Muscle layer of duodenum (tissue), 2 donors: ENCODE measurements at regions not wholly inside any gene's neighbourhood (a gene's known extent, or its start where the extent isn't known, plus 50 kb on each side); places are given as distances from the start of the nearest gene placed in this dataset.

Experiments used
- H3K27ac ChIP-seq: one replicate; pipeline ENCODE4 v1.7.0; 2013; ENCODE audit warnings: mild to moderate bottlenecking, low read length
- H3K27me3 ChIP-seq: one replicate; pipeline ENCODE4 v1.7.0; 2013; ENCODE audit warnings: low read depth, mild to moderate bottlenecking, control low read depth, low read length
- H3K36me3 ChIP-seq, 2 donors: one replicate each; pipeline ENCODE4 v1.7.0; 2013; ENCODE audit warnings: low read length in 2 of 2, control low read depth in 1 of 2, mild to moderate bottlenecking in 1 of 2; ENCODE audit not compliant: insufficient read depth in 2 of 2, control insufficient read depth in 1 of 2
- H3K4me1 ChIP-seq, 2 donors: one replicate each; pipeline ENCODE4 v1.7.0; 2013; ENCODE audit warnings: low read length in 2 of 2, mild to moderate bottlenecking in 2 of 2, control low read depth in 1 of 2, moderate library complexity in 1 of 2; ENCODE audit not compliant: insufficient read depth in 2 of 2, control insufficient read depth in 1 of 2
- H3K4me3 ChIP-seq, 2 donors: one replicate each; pipeline ENCODE4 v1.7.0; 2013; ENCODE audit warnings: low read length in 2 of 2, low read depth in 1 of 2, mild to moderate bottlenecking in 1 of 2
- H3K9me3 ChIP-seq, 2 donors: one replicate each; pipeline ENCODE4 v1.7.0; 2013; ENCODE audit warnings: low read length in 2 of 2, control low read depth in 1 of 2, mild to moderate bottlenecking in 1 of 2; ENCODE audit not compliant: control insufficient read depth in 1 of 2
- donor health status: healthy.

GRCh38 chr11:92804388-92804966 lies 165.0 kb upstream of the MTNR1B start:
- no peaks in the 10 kb centered on the region for H3K36me3 ChIP-seq
- H3K27me3 ChIP-seq, result no peaks in the 10 kb centered on the region
- no peak overlapping the region for H3K27ac ChIP-seq
- H3K9me3 ChIP-seq, result no peaks in the 10 kb centered on the region
- H3K4me3 ChIP-seq, result no peak overlapping the region
- H3K4me1 ChIP-seq, result no peaks in the 10 kb centered on the region

GRCh38 chr11:92808022-92808421 lies 161.4 kb upstream of the MTNR1B start:
- H3K27ac ChIP-seq, result no peak overlapping the region
- H3K9me3 ChIP-seq, result no peaks in the 10 kb centered on the region
- H3K36me3 ChIP-seq, result no peaks in the 10 kb centered on the region
- H3K4me1 ChIP-seq, result no peaks in the 10 kb centered on the region
- no peaks in the 10 kb centered on the region for H3K27me3 ChIP-seq
- no peak overlapping the region for H3K4me3 ChIP-seq

- Histone ChIP-seq H3K27ac (no peak overlapping the region), H3K36me3 (no peaks in the 10 kb centered on the region), H3K4me1 (no peaks in the 10 kb centered on the region), H3K9me3 (no peaks in the 10 kb centered on the region), H3K27me3 (no peaks in the 10 kb centered on the region), H3K4me3 (no peak overlapping the region)
These were observed 158.9 kb upstream of the MTNR1B start for GRCh38 chr11:92810423-92811064.

- Histone ChIP-seq H3K9me3 (no peaks in the 10 kb centered on the region), H3K4me1 (no peaks in the 10 kb centered on the region)
These were observed 158.1 kb upstream of the MTNR1B start for GRCh38 chr11:92811341-92811740.

GRCh38 chr11:92812841-92813240 lies 156.6 kb upstream of the MTNR1B start:
- Histone ChIP-seq H3K27ac (no peak overlapping the region), H3K9me3 (no peaks in the 10 kb centered on the region), H3K36me3 (no peaks in the 10 kb centered on the region)

More at GRCh38 chr11:92811341-92811740, 158.1 kb upstream of the MTNR1B start:
- no peak overlapping the region for H3K4me3 ChIP-seq
- H3K36me3 ChIP-seq, result no peaks in the 10 kb centered on the region
- H3K27me3 ChIP-seq, result no peaks in the 10 kb centered on the region
- H3K27ac ChIP-seq, result no peak overlapping the region

GRCh38 chr11:92819830-92820229 lies 149.6 kb upstream of the MTNR1B start:
- H3K9me3 ChIP-seq, result peaks cover 0 to 7% of the 10 kb centered on the region in 2 donors
- H3K4me1 ChIP-seq, result no peaks in the 10 kb centered on the region
- no peaks in the 10 kb centered on the region for H3K36me3 ChIP-seq
- H3K27ac ChIP-seq, result no peak overlapping the region
- H3K27me3 ChIP-seq, result no peaks in the 10 kb centered on the region
- H3K4me3 ChIP-seq, result no peak overlapping the region

More at GRCh38 chr11:92812841-92813240, 156.6 kb upstream of the MTNR1B start:
- Histone ChIP-seq H3K27me3 (no peaks in the 10 kb centered on the region), H3K4me1 (no peaks in the 10 kb centered on the region), H3K4me3 (no peak overlapping the region)

GRCh38 chr11:92820860-92821259 lies 148.6 kb upstream of the MTNR1B start:
- Histone ChIP-seq H3K27ac (no peak overlapping the region), H3K4me1 (no peaks in the 10 kb centered on the region), H3K9me3 (peaks cover 0 to 7% of the 10 kb centered on the region in 2 donors), H3K4me3 (no peak overlapping the region), H3K27me3 (no peaks in the 10 kb centered on the region), H3K36me3 (no peaks in the 10 kb centered on the region)

- H3K27ac ChIP-seq, result no peak overlapping the region
These were observed 147.0 kb upstream of the MTNR1B start for GRCh38 chr11:92822410-92822809.

GRCh38 chr11:92826136-92826535 lies 143.3 kb upstream of the MTNR1B start:
- H3K4me3 ChIP-seq, result no peak overlapping the region
- no peak overlapping the region for H3K27ac ChIP-seq
- no peaks in the 10 kb centered on the region for H3K36me3 ChIP-seq
- H3K4me1 ChIP-seq, result peaks cover 0 to 5% of the 10 kb centered on the region in 2 donors
- no peaks in the 10 kb centered on the region for H3K9me3 ChIP-seq
- H3K27me3 ChIP-seq, result no peaks in the 10 kb centered on the region

More at GRCh38 chr11:92822410-92822809, 147.0 kb upstream of the MTNR1B start:
- H3K27me3 ChIP-seq, result no peaks in the 10 kb centered on the region
- H3K36me3 ChIP-seq, result no peaks in the 10 kb centered on the region
- H3K9me3 ChIP-seq, result peaks cover 0 to 7% of the 10 kb centered on the region in 2 donors
- H3K4me3 ChIP-seq, result no peak overlapping the region
- H3K4me1 ChIP-seq, result peaks cover 0 to 5% of the 10 kb centered on the region in 2 donors

GRCh38 chr11:92826603-92827002 lies 142.8 kb upstream of the MTNR1B start:
- Histone ChIP-seq H3K36me3 (no peaks in the 10 kb centered on the region), H3K4me1 (peaks cover 0 to 5% of the 10 kb centered on the region in 2 donors), H3K27ac (no peak overlapping the region), H3K4me3 (no peak overlapping the region), H3K27me3 (no peaks in the 10 kb centered on the region), H3K9me3 (no peaks in the 10 kb centered on the region)

GRCh38 chr11:92827132-92827531 lies 142.3 kb upstream of the MTNR1B start:
- H3K4me1 ChIP-seq, result peaks cover 0 to 5% of the 10 kb centered on the region in 2 donors
- no peak overlapping the region for H3K4me3 ChIP-seq
- H3K27ac ChIP-seq, result no peak overlapping the region
- no peaks in the 10 kb centered on the region for H3K27me3 ChIP-seq
- H3K9me3 ChIP-seq, result no peaks in the 10 kb centered on the region
- no peaks in the 10 kb centered on the region for H3K36me3 ChIP-seq

GRCh38 chr11:92828556-92828955 lies 140.9 kb upstream of the MTNR1B start:
- Histone ChIP-seq H3K36me3 (no peaks in the 10 kb centered on the region), H3K4me3 (no peak overlapping the region), H3K4me1 (peaks cover 0 to 5% of the 10 kb centered on the region in 2 donors), H3K27me3 (no peaks in the 10 kb centered on the region), H3K9me3 (no peaks in the 10 kb centered on the region), H3K27ac (no peak overlapping the region)
